NCI-H510A treated with DMSO at 0.1 percent for 48 hours (cell line): ENCODE measurements at regions not wholly inside any gene's neighbourhood (a gene's known extent, or its start where the extent isn't known, plus 50 kb on each side); places are given as distances from the start of the nearest gene placed in this dataset.

Source experiments
- DNase-seq: peaks from one replicate; lab custom pipeline; 2025; lab: John Stamatoyannopoulos, UW

DNA sequence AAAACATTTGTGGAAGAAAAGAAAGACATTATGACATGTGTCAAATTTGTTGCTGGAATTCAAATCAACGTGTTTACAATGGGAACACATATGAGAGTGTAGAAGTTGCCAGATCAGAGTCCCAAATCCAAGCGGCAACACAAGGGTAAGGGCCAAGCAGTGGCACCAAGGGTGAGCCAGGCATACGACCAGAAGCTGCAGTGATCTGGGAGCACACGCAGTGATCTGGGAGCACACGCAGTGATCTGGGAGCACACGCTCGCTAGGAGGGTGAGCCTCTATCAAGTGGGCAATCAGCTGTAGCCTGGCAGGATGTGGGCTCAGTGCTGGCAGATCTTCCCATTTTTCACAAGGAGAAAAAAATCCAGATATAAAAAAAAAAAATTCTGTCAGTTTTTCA lies 148.2 kb downstream of the TLE3 start:
- DNase-seq, result no peak

DNA sequence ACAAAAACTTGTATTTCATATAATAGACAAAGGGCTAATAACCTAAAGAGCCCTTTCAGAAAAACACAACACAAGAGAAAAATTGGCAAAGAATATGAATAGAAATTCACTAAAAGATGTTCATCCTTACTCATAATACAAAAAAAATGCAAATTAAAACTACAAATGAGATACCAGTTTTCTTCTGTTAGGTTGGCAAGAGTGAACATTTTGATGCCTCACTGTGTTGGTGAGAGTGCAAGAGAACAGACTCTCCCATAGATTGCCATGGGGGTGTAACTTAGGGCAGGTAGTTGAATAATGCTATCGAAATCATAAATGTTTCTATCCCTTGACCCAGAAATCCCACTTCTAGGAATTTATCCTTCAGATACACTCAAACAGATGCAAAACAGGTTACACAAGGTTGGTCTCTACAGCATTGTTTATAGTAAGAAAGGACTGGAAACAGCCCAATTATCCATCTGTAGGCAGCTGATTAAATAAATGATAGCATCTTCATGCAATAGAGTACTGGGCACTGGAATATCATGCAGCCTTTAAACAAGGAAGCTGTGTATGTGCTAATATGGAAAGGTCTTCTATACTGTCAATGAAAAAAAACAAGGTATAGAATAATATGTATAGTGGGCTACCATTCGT lies 146.3 kb downstream of the TLE3 start:
- no peak for DNase-seq

DNA sequence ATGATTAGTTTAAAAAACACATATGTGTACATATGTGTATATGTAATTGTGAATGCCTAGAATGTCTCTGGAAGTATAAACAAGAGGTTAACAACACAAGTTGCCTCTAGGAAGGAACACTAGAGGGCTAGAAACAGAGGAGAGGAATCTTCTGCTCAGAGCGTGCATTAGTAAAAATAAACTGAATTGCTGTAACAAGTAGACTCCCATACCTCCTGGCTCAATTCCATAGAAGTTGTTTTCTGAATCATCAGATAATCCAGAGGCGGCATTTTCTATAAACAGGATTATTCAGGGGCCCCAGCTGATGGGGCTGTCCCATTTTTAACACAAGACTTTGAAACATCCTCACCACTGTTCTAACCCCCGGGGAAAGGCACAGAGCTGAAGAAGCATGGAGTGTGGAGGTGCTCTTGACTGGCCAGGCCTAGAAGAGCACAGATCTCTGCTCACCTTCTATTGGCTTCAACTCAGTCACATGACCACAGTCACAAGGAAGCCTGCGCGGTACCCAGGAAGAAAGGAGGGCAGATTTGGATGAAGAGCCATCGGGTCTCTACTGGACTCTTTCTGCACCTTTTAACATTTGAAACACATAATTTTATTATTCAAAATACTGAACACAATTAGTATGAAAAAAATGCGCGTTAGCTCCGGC lies 145.7 kb downstream of the TLE3 start:
- DNase-seq, result no peak

DNA sequence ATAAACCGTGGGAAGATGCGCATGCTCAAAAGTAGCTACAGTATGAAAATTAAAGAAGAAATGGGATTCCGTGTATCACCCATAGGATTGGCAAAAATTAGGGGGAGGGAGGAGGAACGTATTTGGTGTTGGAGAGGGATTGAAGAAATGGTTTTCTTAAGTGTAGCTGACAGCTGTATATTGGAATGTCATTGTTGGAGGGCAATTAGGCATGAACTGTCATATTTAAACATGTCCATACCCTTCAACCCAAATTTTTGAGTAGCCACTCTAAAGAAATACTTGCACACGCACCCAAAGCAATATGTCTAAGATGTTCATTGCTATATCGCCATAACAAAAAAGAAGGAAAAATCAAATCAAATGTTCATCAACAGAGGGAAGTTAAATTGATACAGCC lies 144.7 kb downstream of the TLE3 start:
- DNase-seq, result no peak

DNA sequence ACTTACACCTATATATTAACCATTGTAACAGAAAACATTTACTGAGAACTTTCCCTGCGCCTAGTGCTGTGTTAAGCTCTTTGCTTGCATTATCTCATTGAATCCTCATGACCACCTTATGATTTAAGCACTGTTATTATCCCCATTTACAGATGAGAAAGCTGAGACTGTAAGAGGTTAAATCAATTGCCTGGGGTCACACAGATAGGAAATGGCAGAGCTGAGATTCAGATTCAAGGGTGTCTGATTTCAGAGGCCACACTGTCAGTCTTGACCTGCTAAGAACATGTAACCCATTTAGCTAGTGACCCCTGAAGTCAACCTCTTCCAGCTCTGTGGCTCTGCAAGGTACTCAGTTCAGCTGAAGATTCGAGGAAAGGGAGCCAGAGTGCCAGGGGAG lies 143.9 kb downstream of the TLE3 start:
- DNase-seq, result no peak

DNA sequence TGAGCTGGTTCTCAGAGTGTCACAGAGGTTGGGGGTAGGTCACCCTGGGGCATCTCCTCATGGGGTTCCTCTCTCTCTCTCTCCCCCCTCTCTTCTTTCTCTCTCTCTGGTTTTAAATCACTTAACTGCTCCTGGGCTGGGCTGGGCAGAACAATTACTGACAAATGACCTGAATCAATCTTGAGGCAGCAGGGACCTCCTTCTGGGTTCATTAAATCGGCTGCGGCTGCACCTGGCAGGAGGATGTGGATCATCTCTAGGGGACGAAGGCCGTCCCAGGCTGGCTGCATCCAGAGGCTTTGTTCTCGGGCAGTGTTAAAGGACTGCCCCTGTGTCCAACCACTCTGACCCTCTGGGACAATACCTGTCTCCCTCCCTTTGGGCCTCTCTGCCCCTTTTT lies 143.1 kb downstream of the TLE3 start:
- no peak for DNase-seq

DNA sequence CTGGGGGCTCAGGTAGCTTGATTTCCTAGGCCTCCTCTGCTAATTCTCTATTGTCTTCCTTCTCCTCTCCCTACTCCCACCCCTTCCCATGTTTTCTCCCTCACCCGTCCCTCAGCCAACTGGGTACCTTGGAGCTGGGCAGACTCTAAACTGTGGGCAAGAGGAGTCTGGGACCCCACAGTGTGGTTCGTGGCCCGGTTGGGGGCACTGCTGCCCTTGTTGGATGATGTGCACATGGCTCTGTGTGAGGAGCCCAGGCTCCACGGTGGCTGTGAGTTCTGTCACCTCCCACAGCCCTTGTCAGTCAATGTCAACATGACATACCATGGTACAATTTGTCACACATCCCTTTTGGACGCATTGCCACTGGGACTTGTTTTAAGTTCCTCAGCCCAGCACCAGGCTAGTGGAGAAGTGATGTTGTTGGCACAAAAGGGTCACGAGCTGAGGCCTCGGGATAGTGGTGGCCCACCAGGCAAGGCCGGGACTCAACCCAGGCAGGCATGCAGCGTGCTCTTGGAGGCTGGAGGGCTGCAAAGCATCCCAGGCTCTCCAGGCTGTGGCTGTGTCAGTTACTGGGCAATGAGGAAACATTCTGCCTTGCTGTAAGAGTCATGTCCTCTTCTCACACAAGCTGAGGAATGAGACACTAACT lies 142.3 kb downstream of the TLE3 start:
- DNase-seq, result no peak

DNA sequence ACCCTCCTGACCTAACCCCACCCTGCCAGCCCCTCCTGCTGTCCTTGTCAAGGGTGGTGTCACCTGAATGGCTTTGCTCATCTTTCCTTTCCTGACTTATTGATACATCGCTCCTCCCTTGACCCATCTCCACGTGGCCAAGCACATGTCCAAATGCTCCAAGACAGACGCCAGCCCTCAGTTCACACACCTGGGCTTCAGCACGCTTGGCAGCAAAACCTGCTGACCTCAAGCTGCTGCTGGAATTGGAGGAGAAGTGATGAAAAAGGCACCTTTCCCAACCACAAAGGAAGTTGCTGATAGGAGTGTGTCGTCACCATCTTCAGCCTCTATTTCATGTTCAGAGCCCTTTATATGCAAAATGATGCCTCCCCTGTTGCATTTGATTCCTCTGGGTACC lies 141.3 kb downstream of the TLE3 start:
- DNase-seq, result no peak

DNA sequence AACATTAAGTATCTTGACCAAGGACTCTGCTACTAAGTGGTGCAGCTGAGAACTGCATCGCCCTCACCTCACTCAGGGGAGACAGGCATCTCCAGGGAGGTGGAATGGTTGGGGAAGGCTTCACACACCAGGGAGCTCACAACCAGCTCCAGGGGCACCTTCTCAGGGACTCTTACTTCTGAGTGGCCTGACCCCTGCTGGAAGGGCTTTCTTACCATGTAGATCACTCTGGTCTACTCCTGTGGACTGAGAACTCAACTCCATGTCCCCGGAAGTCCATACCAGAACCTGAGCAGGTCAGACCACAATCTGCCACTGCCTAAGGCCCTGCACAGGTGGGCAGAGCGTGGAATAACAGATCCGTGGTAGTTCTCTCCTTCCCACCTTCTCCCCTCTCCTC lies 140.5 kb downstream of the TLE3 start:
- no peak for DNase-seq

DNA sequence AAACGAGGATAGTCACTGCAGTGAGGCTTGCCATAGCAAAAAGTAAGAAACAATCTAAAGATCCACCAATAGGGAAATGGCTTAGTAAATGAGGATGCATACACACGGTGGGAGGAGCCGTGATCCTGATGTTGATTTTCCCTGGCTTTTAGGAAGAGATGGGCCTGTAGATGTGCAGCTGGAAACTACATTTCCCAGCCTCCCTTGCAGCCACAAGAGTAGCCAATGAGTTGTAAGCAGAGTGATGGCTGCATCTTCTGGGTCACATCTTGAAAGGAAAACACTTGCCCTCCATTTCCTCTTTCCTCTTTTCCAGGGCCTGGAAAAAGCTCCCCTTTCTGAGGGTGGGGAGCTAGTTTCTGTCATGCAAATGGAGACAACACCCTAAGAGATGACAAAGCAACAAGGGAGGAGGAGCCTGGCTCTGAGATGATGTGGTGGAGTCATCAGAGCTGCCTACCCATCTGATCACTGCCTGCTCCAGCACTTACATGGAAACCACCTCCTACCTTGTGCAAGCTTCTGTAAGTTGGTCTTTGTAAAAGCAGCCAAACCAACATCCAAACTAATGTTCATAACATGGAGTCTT lies 139.1 kb downstream of the TLE3 start:
- no peak for DNase-seq

DNA sequence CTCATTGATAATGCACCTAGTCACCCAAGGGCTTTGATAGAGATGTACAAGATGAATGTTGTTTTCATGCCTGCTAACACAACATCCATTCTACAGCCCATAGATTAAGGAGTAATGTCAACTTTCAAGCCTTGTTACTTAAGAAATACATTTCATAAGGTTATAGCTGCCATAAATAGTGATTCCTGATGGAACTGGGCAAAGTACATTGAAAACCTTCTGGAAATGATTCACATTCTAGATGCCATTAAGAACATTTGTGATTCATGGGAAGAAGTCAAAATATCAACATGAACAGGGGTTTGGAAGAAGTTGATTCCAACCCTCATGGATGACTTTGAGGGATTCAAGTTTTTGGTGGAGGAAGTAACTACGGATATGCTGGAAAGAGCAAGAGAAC lies 135.2 kb downstream of the TLE3 start:
- DNase-seq, result no peak

DNA sequence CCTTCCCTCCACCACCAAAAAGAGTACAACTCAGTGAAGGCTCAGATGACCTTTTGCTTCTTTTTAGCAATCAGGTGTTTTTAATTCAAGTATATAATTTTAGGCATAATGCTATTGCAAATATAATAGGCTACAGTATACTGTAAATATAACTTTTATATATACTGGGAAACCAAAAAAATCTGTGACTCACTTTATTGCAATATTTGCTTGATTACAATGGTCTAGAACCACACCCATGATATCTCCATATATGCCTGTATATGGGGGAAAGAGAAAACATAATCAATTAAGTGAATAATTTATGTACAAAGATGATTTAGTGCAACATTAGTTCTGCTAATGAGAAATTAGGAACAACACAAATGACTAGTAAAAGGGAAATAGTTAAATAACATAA lies 134.3 kb downstream of the TLE3 start:
- DNase-seq, result no peak

DNA sequence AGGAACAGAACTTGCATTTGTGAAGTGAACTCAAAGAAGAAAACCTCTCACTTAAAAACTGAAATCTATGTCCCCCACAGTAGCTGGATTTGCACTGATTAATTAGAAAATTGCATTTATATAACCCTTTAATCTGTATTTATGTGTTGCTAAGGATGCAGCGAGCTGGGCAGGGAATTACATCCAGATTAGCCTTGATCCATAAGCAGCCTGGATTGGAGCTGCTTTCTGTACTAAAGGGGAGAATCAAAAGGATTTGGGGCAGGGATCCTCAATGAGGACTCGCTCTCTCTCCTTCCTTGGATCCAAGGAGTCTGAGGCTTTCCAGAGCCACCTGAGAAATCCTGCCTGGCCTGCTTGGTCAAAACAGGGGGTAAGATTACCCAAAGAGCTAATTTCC lies 125.9 kb downstream of the TLE3 start:
- DNase-seq, result no peak

DNA sequence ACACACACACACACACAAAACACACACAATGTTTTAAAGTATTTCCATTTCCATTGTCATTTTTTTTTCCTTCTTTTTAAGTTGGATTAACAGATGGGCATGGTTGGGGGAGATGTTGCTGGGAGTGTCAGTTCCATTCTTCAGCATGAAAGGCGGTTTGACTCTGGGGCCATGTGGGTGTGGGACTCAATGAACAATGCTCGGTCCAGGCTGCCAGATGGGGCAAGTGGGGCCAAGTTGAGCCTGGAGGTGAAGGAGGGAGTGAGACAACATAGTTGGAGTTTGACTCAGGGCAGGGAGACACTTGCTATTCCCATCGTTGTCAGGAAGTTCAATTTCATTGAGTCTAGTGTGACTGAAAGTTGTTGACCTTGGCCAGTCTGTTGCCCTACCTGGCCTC lies 125.3 kb downstream of the TLE3 start:
- no peak for DNase-seq

DNA sequence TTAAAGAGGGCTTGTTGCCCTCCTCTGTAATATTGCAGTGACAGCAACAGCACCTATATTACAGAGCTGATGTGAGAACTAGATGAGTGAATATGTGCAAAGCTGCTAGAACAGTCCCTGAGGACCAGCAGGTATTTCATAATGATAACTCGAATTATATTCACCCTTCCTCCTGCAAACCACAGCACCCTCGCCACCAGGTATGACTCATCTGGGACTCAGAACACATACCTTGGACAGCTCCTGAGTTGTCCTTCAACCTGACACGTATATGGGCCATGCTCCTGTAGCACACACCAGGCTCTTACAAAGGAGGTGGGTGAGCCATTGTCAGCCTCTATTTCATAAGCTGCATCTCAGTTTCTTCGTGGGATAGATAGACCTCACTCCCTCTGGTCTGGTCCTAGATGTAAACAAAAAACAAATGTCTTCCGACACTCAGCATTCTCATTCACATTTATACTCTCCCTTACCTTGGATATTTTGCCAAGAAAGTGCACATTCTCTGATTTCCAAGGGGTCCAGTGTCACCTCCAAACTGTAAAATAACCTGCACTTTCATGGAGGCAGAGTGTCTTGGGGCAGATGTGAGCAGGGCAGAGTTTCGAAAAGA lies 124.5 kb downstream of the TLE3 start:
- no peak for DNase-seq

DNA sequence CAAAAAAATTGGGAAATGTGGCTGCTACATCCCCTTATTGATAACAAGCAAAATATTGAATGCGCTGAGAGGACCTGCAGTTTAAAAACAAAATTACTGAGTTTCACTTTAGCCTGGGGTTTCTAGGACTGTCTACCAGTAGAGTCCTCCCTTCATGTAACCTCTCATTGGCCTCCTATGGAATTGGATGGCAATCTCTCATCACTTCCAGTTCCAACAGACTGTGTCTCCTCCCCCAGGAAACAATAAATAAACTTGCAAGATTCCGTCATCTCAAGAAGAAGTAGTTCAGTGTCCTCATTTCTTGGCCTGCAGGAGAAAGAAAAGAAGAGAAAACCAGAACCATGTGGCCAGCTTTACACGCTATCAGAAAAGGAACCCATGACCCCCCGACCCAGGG lies 123.8 kb downstream of the TLE3 start:
- no peak for DNase-seq

DNA sequence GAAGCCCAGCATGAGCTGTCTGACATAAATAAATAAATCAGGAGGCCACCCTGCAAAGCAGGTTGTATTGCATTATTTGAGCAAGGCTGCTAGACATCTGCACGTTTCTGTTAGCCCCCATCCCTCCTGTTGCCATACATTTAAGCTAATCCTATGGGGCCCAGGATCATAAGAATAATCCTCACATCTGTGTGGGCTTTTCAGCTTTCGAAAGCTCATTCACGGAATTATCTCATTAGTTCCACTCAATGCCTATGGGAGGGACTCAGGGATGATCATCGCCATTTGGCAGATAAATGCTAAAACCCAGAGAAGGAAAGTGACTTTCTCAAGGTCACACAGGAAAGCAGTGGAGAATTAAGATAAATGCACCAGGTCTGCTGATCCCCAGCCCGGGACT lies 123.4 kb downstream of the TLE3 start:
- DNase-seq, result no peak

DNA sequence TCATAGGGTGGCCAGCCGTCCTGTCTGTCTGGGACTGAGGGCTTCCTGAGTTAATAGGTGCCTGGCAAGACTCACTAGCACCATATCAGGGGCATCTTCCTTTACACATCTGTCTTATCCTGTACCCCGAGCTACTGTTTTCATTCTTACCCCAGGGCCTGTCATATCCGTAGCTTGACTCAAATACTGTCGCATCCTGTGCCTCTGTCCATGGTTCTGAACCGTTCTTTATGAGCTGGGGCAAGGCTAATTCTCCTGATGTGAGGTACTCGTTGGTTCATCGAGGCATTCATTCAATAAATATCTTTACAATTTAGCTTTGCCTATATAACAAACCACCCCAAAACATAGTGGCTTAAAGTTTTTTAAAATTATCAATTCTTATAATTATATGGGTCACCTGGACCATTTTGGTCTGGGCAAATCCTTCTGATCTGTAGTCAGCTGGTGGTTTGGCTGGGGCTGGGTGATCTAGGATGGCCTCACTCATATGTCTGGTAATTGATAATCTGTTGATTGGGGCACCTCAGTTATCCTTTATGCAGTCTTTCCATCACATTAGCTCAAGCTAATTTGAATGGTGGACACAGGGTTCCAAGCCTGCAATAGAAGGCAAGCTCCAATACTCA lies 121.2 kb downstream of the TLE3 start:
- no peak for DNase-seq

DNA sequence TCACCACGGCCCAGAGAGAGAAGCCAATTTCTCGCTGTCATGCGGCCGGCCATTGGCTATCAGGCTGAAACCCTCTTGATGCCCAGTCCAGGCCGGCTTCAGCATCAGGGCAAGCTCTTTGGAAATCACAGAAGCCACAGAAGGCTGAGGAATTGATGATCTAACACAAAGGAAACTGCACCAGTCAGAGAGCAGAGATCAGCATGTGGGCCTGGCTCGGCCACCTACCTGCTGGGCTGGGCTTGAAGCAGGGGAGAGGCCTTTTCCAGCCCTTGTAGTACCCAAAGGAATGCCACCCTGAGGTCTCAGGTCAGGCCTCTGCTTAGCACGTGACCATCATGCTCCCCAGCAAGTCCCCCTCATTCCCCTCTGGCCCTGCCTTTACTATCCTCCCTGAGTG lies 119.1 kb downstream of the TLE3 start:
- DNase-seq, result no peak

DNA sequence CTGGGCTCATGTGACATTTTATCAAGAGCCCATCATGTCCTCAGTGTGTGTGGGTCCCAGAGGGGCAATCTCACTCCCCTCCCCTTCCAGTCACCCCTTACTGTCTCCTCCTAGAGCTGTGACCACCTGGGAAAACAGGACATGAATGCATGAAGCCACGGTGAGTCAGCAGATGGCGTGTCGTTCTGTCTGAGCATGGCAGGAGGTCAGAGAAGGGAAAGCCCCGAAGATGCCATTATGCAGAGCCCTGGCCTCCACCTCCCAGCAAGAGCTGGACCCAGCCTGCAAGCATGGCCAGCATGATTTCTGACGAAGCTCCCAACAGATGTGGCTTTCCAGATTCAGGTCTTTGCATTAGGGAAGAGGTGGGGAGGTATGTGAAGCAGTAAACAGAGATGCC lies 118.5 kb downstream of the TLE3 start:
- DNase-seq, result peak; percentile 17

DNA sequence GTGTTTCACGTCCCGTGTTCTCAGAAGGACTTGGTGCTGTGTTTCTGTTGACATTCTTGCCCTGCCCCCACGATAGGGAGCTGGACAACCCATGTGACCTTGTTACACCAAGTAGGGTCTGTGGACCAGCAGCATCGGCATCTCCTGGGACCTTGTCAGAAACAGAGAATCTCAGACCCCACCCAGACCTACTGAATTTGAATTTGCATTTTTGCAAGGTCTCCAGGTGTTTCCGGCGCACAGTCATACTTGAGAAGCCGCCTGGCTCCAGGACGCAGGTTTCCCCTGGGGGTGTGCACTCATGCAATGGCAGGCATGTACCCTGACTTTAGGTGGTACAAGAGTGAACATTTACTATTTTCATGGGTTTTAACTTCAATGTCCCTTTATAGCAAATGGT lies 117.9 kb downstream of the TLE3 start:
- DNase-seq, result no peak

DNA sequence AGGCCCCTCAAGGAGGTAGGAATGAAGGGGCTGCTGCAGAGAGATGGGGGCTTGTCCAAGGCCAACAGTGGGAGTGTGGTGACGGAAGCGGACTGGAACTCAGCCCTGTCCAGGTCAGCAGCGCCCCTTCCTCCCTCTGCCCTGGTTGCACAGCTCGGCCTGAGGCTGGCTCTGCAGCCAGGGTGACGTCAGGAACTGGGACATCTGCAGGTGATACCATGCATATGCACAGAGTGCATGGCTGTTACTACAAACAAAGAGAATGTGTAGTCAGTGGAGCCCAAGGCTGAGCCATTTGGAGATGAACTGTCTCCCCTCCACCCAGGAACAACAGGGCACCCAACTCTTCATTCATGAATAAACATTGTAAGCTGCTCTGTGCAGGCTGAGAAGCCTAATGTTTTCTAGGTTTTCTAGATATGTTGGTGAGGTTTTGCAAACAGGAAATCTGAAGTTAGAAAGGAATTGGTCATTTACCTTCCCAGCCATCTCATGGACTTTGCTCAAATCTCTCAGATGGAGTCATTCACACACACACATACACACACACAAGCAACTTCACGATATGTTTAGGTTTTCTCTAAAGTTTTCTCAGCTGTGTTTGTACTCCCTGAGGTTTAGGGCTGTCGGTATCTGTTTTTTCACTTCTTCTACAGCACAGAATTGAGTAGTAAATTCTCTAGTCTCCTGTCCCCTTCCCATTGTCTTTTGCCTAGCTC lies 117.2 kb downstream of the TLE3 start:
- no peak for DNase-seq
